HG03280 (cell line): ENCODE measurements at regions not wholly inside any gene's neighbourhood (a gene's known extent, or its start where the extent isn't known, plus 50 kb on each side); places are given as distances from the start of the nearest gene placed in this dataset.

ENCODE experiments used
- ATAC-seq: cut with Tn5 transposase; IDR thresholded peaks from one replicate; pipeline ENCODE4 v1.9.1; 2021; ENCODE audit warnings: mild to moderate bottlenecking, moderate library complexity; ENCODE audit not compliant: unreplicated experiment

DNA sequence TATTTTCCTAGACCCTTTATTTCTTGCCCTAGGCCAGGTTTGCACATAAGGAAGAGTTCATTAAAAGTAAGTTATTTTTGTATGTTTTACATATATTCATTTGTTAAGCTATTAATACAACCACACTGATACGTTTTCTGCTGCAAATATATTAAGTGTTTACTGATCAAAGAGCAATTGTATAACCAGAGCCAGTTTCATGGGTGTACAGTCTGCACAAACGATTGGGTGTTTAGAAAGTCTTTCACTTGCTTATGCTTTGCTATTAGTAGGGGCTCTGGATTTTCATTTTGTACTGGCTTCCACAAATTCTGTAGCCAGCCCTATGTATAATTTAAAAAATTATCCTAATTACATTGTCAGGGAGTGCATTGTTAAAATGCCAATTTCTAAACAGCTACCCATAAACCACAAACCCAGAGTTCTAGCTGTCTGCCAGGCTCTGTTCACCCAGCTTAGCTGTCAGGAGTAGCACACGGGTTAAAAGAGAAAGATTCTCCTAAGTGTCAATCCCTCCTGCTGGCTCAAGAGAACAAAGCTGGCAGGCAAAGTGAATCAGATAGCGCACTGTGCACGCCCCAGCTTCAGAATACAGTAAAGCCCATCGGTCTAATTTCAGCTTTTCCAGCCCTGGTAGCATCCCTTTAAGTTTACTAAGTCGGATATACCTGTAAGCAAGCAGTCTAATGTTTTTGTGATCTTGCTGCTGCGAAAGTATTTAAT, 151.0 kb upstream of the LMO3 start:
- ATAC-seq: no peak

DNA sequence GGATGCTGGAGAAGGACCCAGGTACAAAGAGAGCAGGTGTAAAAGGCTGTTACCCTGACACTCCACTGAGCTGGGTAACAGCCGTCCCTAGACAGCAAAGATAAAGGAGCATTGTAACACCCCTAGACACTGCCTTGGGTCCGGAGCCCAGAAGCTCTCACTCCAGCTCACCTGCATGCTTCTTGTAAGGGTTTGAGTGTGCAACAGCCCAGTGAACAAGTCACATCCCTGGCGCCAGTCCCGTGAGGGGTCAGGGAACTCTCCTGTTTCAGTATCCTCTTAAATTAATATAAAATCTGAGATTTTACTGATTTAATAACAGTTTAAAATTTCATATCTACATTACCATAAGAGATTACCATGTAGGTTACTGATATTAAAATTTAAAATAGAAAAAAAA, 124.8 kb upstream of the LMO3 start:
- ATAC-seq: no peak

GRCh38 chr12:16726879-16727278, 120.9 kb upstream of the LMO3 start:
- no peak for ATAC-seq

GRCh38 chr12:16719713-16720416, 113.9 kb upstream of the LMO3 start:
- ATAC-seq: no peak

DNA sequence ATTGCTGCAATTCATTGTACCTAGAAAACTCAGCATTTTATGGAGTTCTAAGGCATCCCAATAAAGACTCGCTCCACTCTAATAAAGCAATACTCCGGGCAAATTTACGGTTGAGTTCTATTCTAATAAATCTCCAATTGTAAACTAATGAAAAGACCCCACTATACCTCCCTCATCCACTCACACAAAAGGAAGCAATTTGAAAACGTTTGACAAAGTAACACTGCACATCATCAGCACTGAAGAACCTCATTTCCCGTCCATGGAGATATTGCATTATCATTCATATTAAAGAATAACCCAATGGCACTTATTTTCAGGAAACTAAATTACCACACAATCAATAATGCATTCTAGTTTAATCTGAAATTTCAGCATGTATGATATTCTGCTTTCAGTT, 111.0 kb upstream of the LMO3 start:
- no peak for ATAC-seq

DNA sequence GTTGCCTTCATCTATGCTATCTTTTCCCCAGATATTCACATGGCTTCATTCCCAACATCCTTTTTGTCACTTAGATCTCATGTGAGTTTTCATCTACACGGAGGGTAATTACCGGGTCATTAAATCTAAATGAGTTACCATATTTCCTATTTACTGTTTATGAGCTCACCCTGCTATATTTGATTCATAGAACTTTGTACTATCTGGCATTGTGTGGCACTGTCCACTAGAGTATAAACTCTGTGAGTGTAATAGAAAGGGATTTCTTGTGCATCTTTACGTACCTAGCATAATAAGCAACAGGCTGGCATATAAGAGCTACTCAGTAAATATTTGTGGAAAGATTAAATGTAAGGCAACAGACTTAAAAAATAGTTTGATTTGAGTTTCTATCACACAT, 86.1 kb upstream of the LMO3 start:
- no peak for ATAC-seq

- no peak for ATAC-seq
These were observed 85.7 kb upstream of the LMO3 start for GRCh38 chr12:16691624-16692023.

GRCh38 chr12:16688200-16688599, 82.2 kb upstream of the LMO3 start:
- ATAC-seq: no peak

GRCh38 chr12:16685107-16685506, 79.1 kb upstream of the LMO3 start:
- no peak for ATAC-seq

- ATAC-seq: no peak
These were observed 75.2 kb upstream of the LMO3 start for GRCh38 chr12:16681196-16681595.

DNA sequence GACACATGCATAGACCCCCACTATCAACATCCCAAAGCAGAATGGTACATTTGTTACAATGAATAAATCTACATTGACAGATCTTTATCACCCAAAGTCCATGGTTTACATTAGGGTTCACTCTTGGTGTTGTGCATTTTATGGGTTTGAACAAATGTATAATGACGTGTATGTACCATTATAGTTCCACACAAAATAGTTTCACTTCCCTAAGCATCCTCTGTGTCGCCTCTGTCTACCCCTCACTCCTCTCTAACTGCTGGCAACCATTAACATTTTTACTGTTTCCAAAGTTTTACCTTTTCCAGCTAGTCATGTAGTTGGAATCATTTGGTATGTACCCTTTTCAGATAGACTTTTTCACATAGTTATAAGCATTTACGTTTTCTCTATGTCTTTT, 69.5 kb upstream of the LMO3 start:
- no peak for ATAC-seq

DNA sequence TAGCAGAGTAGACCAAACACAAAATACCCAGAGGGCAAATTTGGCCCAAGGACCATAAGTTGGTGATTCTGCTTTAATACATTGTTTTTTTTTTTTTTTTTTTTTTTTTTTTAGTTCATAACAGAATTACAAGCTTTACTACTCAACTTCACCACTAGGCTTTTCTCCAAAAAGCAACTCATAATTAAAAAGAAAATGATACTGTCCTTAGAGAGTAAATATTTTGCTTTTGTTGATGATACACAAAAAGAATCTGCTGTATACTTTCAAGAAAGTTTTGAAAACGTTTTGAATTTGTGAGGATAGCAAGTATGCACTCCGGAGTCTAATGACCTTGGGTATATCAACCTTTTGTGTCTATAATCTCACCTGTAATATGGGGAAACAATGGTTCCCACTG, 68.9 kb upstream of the LMO3 start:
- ATAC-seq: no peak

GRCh38 chr12:16670456-16671050, 64.6 kb upstream of the LMO3 start:
- ATAC-seq: no peak

DNA sequence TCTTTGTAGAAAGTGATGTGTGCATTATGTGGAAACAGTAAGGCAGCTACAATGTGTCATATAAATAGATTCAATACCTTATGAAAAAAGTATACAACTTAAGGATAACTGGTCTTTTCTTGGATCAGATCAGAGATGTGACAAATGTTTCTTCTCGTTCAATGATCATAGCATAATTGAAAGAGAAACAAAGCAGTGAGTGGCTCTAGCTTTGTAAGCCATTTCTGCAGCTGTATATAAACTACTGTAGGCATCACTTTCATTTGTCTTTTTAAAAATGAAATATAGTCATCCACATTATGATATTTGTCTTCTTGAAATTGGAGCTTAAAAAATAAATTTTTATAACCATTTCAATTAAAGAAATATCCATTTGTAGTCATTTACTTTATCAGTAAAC, 63.8 kb upstream of the LMO3 start:
- ATAC-seq: no peak

DNA sequence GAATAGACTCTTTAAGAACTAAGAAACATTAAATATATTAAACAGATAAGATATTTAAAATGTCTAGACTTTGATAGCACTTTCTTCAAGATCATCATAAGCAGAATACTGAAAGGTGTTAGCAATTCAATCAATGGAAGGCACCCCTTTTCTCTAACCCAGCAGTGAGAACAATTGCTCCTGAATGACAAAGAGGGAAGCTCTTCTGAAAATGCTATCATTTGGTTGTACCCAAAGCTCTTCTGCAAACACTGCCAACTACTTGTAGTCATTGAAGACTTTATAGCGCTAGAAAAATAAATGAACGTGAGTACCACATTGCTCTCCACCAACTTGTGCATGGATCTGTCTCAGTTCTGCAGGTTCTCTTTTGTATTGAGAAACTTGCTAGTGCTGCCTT, 62.2 kb upstream of the LMO3 start:
- no peak for ATAC-seq

DNA sequence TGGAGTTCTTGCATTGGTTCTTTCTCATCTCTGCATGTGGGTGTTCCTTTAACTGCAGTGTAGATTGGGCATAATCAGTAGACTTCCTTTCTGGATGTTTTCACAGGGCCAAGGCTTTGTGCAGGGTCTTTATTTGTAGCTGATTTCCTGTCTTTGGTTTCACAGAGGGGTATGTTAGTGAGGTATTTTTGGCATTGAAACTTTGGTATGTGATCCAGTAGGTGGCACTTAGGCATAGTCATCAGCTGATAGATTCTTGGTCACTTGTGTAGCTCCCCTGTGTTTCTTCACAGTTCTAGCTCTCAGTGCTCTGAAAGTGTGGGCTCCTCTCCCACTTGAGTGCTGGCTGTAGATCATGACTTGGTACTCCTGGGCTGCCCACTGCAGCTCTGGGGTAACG, 52.7 kb upstream of the LMO3 start:
- no peak for ATAC-seq
